ENCODE measurements at regions not wholly inside any gene's neighbourhood (a gene's known extent, or its start where the extent isn't known, plus 50 kb on each side); places are given as distances from the start of the nearest gene placed in this dataset.

DNA sequence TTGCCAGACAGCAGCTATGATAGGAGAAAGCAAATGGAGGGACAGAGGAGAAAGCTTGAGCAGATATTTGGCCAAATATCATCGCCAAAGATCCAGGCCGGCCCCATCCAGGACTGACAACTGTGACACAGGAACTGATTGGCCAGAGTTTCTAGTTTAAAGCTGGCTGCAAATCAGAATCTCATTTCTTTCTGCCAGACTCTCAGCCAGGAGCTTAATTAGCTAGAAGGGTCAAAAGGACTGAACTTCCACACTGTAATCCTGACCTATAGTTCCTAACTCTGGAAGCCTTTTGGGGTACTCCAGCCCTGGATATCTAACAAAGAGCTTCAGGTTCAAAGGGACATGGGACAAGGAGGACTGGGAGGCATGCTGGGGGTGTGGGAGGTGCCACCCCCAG, 106.7 kb upstream of the GNG12 start:
- Histone ChIP-seq H3K23ac (ENCODE audit: low read length) (no peak overlapping the region), H3K4me3 (ENCODE audit: low read depth, low read length) (no peak overlapping the region), H3K27me3 (ENCODE audit: insufficient read depth, low read length) (no peaks in the 10 kb centered on the region), H3K9ac (ENCODE audit: low read length) (no peak overlapping the region), H2AK5ac (ENCODE audit: low read length) (no peak overlapping the region), H2AFZ (ENCODE audit: insufficient read depth, low read length, poor library complexity) (no peak overlapping the region), H3K18ac (ENCODE audit: low read length) (no peak overlapping the region), H2BK12ac (ENCODE audit: low read length) (no peak overlapping the region), H2BK120ac (ENCODE audit: insufficient read depth, low read length, poor library complexity) (no peak overlapping the region), H3K36me3 (ENCODE audit: control insufficient read depth in 1 of 2, insufficient read depth in 2 of 2, low read length in 2 of 2) (no peaks in the 10 kb centered on the region), H3K4ac (ENCODE audit: low read depth, low read length) (no peak overlapping the region), H4K8ac (ENCODE audit: low read depth, low read length) (no peak overlapping the region), H3K9me3 (ENCODE audit: insufficient read depth, low read depth, low read length) (no peaks in the 10 kb centered on the region), H3K79me2 (ENCODE audit: control insufficient read depth, insufficient read depth, low read length, poor library complexity) (no peaks in the 10 kb centered on the region), H4K91ac (ENCODE audit: low read depth, low read length) (no peak overlapping the region), H3K4me2 (ENCODE audit: low read length) (no peak overlapping the region), H4K12ac (ENCODE audit: low read depth, low read length) (no peak overlapping the region), H3K14ac (ENCODE audit: low read length) (no peak overlapping the region), H3K4me1 (ENCODE audit: control insufficient read depth in 1 of 2, insufficient read depth in 2 of 2, low read length in 2 of 2) (peaks cover 2 to 6% of the 10 kb centered on the region in 2 experiments), H3K79me1 (ENCODE audit: low read length) (peaks cover 4% of the 10 kb centered on the region), H3K27ac (ENCODE audit: low read depth, low read length) (no peak overlapping the region), H2BK5ac (ENCODE audit: low read depth, low read length, poor library complexity) (no peak overlapping the region)
- no peak for DNase-seq
- WGBS (ENCODE audit: extremely low coverage, insufficient coverage, insufficient read length), result no CpG with 5 or more reads among the region's 2 CpGs

DNA sequence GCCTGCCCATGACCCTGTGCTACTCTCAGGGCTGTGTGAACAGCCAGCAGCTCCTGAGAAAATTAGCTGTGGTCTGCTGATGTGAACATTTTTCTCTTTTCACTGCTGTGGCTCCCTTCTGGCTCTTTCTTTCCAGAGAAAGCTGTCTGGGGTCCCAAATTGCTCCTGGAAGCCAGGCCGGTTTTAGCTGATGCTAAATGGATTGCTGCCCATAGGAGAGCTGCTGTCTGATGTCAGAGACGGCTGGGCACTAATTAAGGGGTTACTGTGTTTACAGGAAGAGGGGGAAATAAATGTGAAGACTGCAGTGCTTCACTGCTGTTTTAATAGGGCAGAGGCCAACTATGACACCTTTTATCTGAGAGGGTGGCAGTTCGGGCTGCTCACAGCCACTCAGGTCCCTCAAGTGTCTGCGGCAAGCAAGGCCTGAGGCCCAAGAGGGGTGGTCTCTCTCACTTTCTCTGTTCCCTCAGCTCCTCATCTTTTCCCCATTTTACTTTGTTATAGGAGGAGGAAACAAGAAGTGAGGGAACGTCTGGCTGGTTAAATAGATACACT, 106.0 kb upstream of the GNG12 start:
- H3K36me3 ChIP-seq (ENCODE audit: control insufficient read depth in 1 of 2, insufficient read depth in 2 of 2, low read length in 2 of 2), result no peaks in the 10 kb centered on the region
- no peaks in the 10 kb centered on the region for H3K9me3 ChIP-seq (ENCODE audit: insufficient read depth, low read depth, low read length)
- no CpG with 5 or more reads among the region's 5 CpGs for WGBS (ENCODE audit: extremely low coverage, insufficient coverage, insufficient read length)
- no peak overlapping the region for H3K4me2 ChIP-seq (ENCODE audit: low read length)
- peak overlapping the region; percentile 13 for H3K27ac ChIP-seq (ENCODE audit: low read depth, low read length)
- H4K91ac ChIP-seq (ENCODE audit: low read depth, low read length), result no peak overlapping the region
- no peak overlapping the region for H2BK5ac ChIP-seq (ENCODE audit: low read depth, low read length, poor library complexity)
- H2AK5ac ChIP-seq (ENCODE audit: low read length), result no peak overlapping the region
- DNase-seq, result no peak
- no peaks in the 10 kb centered on the region for H3K27me3 ChIP-seq (ENCODE audit: insufficient read depth, low read length)
- no peak overlapping the region for H4K12ac ChIP-seq (ENCODE audit: low read depth, low read length)
- no peaks in the 10 kb centered on the region for H3K79me2 ChIP-seq (ENCODE audit: control insufficient read depth, insufficient read depth, low read length, poor library complexity)
- peaks cover 2 to 6% of the 10 kb centered on the region in 2 experiments for H3K4me1 ChIP-seq (ENCODE audit: control insufficient read depth in 1 of 2, insufficient read depth in 2 of 2, low read length in 2 of 2)
- H4K8ac ChIP-seq (ENCODE audit: low read depth, low read length), result no peak overlapping the region
- H2BK12ac ChIP-seq (ENCODE audit: low read length), result no peak overlapping the region
- no peak overlapping the region for H3K14ac ChIP-seq (ENCODE audit: low read length)
- H3K18ac ChIP-seq (ENCODE audit: low read length), result no peak overlapping the region
- H3K4ac ChIP-seq (ENCODE audit: low read depth, low read length), result no peak overlapping the region
- H3K23ac ChIP-seq (ENCODE audit: low read length), result no peak overlapping the region
- peaks cover 4% of the 10 kb centered on the region for H3K79me1 ChIP-seq (ENCODE audit: low read length)
- no peak overlapping the region for H2BK120ac ChIP-seq (ENCODE audit: insufficient read depth, low read length, poor library complexity)
- H3K4me3 ChIP-seq (ENCODE audit: low read depth, low read length), result no peak overlapping the region
- H3K9ac ChIP-seq (ENCODE audit: low read length), result no peak overlapping the region
- H2AFZ ChIP-seq (ENCODE audit: insufficient read depth, low read length, poor library complexity), result no peak overlapping the region

DNA sequence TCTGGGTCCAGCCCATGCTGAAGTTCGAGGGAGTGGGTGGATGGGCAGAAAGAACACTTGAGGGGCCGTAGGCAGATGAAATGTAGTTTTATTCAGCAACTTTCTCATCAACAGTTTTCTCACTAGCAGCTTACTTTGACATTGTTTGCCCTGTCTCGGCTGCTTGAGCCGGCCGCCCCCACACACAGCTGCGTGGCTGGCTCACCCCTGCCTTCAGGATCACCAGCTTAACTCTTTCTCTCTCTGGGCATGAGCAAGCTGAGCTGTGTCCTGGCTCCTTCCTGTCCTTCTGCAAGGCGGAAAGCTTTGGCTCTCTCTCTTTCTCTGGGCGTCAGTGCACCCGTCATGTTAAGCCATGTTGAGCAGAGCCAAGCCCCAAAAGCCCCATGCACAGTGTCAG, 104.4 kb upstream of the GNG12 start:
- Histone ChIP-seq H2BK5ac (ENCODE audit: low read depth, low read length, poor library complexity) (no peak overlapping the region), H3K14ac (ENCODE audit: low read length) (no peak overlapping the region), H4K91ac (ENCODE audit: low read depth, low read length) (no peak overlapping the region), H3K36me3 (ENCODE audit: control insufficient read depth in 1 of 2, insufficient read depth in 2 of 2, low read length in 2 of 2) (no peaks in the 10 kb centered on the region), H2AK5ac (ENCODE audit: low read length) (no peak overlapping the region), H3K9ac (ENCODE audit: low read length) (no peak overlapping the region), H3K4ac (ENCODE audit: low read depth, low read length) (no peak overlapping the region), H3K79me2 (ENCODE audit: control insufficient read depth, insufficient read depth, low read length, poor library complexity) (no peaks in the 10 kb centered on the region), H2AFZ (ENCODE audit: insufficient read depth, low read length, poor library complexity) (no peak overlapping the region), H3K4me3 (ENCODE audit: low read depth, low read length) (no peak overlapping the region), H3K79me1 (ENCODE audit: low read length) (peaks cover 4% of the 10 kb centered on the region), H4K8ac (ENCODE audit: low read depth, low read length) (no peak overlapping the region), H2BK120ac (ENCODE audit: insufficient read depth, low read length, poor library complexity) (no peak overlapping the region), H3K4me1 (ENCODE audit: control insufficient read depth in 1 of 2, insufficient read depth in 2 of 2, low read length in 2 of 2) (peaks cover 2 to 6% of the 10 kb centered on the region in 2 experiments), H3K27ac (ENCODE audit: low read depth, low read length) (no peak overlapping the region), H3K9me3 (ENCODE audit: insufficient read depth, low read depth, low read length) (no peaks in the 10 kb centered on the region), H4K12ac (ENCODE audit: low read depth, low read length) (no peak overlapping the region), H3K27me3 (ENCODE audit: insufficient read depth, low read length) (no peaks in the 10 kb centered on the region), H2BK12ac (ENCODE audit: low read length) (no peak overlapping the region), H3K4me2 (ENCODE audit: low read length) (no peak overlapping the region), H3K23ac (ENCODE audit: low read length) (no peak overlapping the region), H3K18ac (ENCODE audit: low read length) (no peak overlapping the region)
- DNase-seq, result no peak
- no CpG with 5 or more reads among the region's 9 CpGs for WGBS (ENCODE audit: extremely low coverage, insufficient coverage, insufficient read length)

DNA sequence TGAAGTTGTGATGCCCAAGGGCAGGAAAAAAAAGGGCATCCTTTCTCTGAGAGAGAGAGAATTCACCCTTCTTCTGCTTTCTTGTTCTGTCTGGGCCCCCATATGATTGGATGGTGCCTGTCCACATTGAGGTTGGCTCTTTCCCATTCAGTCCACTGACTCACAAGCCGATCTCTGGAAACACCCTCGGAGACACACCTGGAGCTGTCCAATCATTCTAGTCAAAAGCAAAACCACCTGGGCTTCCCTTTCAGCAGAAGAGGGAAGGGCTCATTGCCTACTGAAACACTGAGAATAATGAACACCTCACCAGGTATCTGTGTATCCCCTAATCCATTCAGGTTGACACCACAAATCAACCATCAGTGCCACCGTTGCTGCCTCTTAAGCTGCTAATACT, 103.7 kb upstream of the GNG12 start:
- H3K27me3 ChIP-seq (ENCODE audit: insufficient read depth, low read length), result no peaks in the 10 kb centered on the region
- no peak overlapping the region for H2AK5ac ChIP-seq (ENCODE audit: low read length)
- no peak overlapping the region for H2BK120ac ChIP-seq (ENCODE audit: insufficient read depth, low read length, poor library complexity)
- no peak overlapping the region for H2BK5ac ChIP-seq (ENCODE audit: low read depth, low read length, poor library complexity)
- no peak overlapping the region for H4K12ac ChIP-seq (ENCODE audit: low read depth, low read length)
- no peak overlapping the region for H3K18ac ChIP-seq (ENCODE audit: low read length)
- H2BK12ac ChIP-seq (ENCODE audit: low read length), result no peak overlapping the region
- no peak overlapping the region for H4K91ac ChIP-seq (ENCODE audit: low read depth, low read length)
- no peak overlapping the region for H4K8ac ChIP-seq (ENCODE audit: low read depth, low read length)
- no peak for DNase-seq
- H3K4ac ChIP-seq (ENCODE audit: low read depth, low read length), result no peak overlapping the region
- H3K4me3 ChIP-seq (ENCODE audit: low read depth, low read length), result no peak overlapping the region
- H2AFZ ChIP-seq (ENCODE audit: insufficient read depth, low read length, poor library complexity), result no peak overlapping the region
- H3K14ac ChIP-seq (ENCODE audit: low read length), result no peak overlapping the region
- no peaks in the 10 kb centered on the region for H3K36me3 ChIP-seq (ENCODE audit: control insufficient read depth in 1 of 2, insufficient read depth in 2 of 2, low read length in 2 of 2)
- no peak overlapping the region for H3K23ac ChIP-seq (ENCODE audit: low read length)
- no peak overlapping the region for H3K27ac ChIP-seq (ENCODE audit: low read depth, low read length)
- WGBS (ENCODE audit: extremely low coverage, insufficient coverage, insufficient read length), result no CpG with 5 or more reads among the region's 3 CpGs
- no peaks in the 10 kb centered on the region for H3K9me3 ChIP-seq (ENCODE audit: insufficient read depth, low read depth, low read length)
- H3K79me2 ChIP-seq (ENCODE audit: control insufficient read depth, insufficient read depth, low read length, poor library complexity), result no peaks in the 10 kb centered on the region
- no peak overlapping the region for H3K9ac ChIP-seq (ENCODE audit: low read length)
- no peak overlapping the region for H3K4me2 ChIP-seq (ENCODE audit: low read length)
- H3K79me1 ChIP-seq (ENCODE audit: low read length), result peaks cover 4% of the 10 kb centered on the region
- H3K4me1 ChIP-seq (ENCODE audit: control insufficient read depth in 1 of 2, insufficient read depth in 2 of 2, low read length in 2 of 2), result peaks cover 2 to 6% of the 10 kb centered on the region in 2 experiments
